ENCODE measurements at regions not wholly inside any gene's neighbourhood (a gene's known extent, or its start where the extent isn't known, plus 50 kb on each side); places are given as distances from the start of the nearest gene placed in this dataset.

- H3K27ac ChIP-seq = no peak overlapping the region
- H3K9me3 ChIP-seq = no peaks in the 10 kb centered on the region
- intact Hi-C loops (cut with DNase I) = no loop called here
- ATAC-seq = no peak
- H3K36me3 ChIP-seq = no peaks in the 10 kb centered on the region
- TF ChIP-seq, protein P1, sequence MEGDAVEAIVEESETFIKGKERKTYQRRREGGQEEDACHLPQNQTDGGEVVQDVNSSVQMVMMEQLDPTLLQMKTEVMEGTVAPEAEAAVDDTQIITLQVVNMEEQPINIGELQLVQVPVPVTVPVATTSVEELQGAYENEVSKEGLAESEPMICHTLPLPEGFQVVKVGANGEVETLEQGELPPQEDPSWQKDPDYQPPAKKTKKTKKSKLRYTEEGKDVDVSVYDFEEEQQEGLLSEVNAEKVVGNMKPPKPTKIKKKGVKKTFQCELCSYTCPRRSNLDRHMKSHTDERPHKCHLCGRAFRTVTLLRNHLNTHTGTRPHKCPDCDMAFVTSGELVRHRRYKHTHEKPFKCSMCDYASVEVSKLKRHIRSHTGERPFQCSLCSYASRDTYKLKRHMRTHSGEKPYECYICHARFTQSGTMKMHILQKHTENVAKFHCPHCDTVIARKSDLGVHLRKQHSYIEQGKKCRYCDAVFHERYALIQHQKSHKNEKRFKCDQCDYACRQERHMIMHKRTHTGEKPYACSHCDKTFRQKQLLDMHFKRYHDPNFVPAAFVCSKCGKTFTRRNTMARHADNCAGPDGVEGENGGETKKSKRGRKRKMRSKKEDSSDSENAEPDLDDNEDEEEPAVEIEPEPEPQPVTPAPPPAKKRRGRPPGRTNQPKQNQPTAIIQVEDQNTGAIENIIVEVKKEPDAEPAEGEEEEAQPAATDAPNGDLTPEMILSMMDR (IDR thresholded peaks at IDR 0.05) = no peak
- H3K4me1 ChIP-seq = no peaks in the 10 kb centered on the region
- no peak for DNase-seq
- H3K27me3 ChIP-seq (ENCODE audit: low read depth) = peaks cover 8% of the 10 kb centered on the region
- no peak overlapping the region for H3K4me3 ChIP-seq
These were observed 128.4 kb downstream of the FOXL1 start for GRCh38 chr16:86706726-86707125.

DNA sequence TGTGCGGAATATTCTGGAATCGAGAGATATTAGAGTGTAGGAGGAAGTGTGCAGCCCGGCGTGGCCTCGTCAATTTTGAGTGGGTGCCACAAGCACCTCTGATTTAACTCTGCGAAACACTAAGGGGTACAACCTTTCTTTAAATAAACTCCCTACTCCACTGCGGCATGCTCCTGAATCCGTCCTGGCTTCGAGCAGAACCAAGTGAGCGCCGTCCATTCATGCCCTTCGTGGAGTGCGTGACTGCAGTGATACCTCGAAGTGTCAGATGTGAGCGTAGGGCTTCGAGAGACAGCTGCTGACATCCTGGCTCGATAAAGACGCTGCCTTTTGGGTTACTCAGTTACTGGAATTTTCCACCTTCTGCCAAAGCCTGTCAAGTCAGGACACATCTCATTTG lies 128.8 kb downstream of the FOXL1 start:
- no peak for ATAC-seq
- TF ChIP-seq, protein P1 (IDR thresholded peaks at IDR 0.05) = no peak
- intact Hi-C loops (cut with DNase I) = no loop called here
- H3K4me1 ChIP-seq = no peaks in the 10 kb centered on the region
- DNase-seq = no peak
- no peaks in the 10 kb centered on the region for H3K36me3 ChIP-seq
- H3K27ac ChIP-seq = no peak overlapping the region
- H3K4me3 ChIP-seq = no peak overlapping the region
- peaks cover 11% of the 10 kb centered on the region for H3K27me3 ChIP-seq (ENCODE audit: low read depth)
- H3K9me3 ChIP-seq = no peaks in the 10 kb centered on the region

GRCh38 chr16:86707581-86707980 lies 129.2 kb downstream of the FOXL1 start:
- no peaks in the 10 kb centered on the region for H3K9me3 ChIP-seq
- intact Hi-C loops (cut with DNase I) = no loop called here
- ATAC-seq = no peak
- no peak overlapping the region for H3K27ac ChIP-seq
- H3K4me3 ChIP-seq = no peak overlapping the region
- TF ChIP-seq, protein P1 (IDR thresholded peaks at IDR 0.05) = no peak
- no peaks in the 10 kb centered on the region for H3K36me3 ChIP-seq
- no peak for DNase-seq
- H3K27me3 ChIP-seq (ENCODE audit: low read depth) = peaks cover 14% of the 10 kb centered on the region
- H3K4me1 ChIP-seq = no peaks in the 10 kb centered on the region

GRCh38 chr16:86708431-86708830 lies 130.1 kb downstream of the FOXL1 start:
- ATAC-seq (no peak), DNase-seq (no peak)
- TF ChIP-seq, protein P1 (IDR thresholded peaks at IDR 0.05) = no peak
- Histone ChIP-seq H3K27ac (no peak overlapping the region), H3K4me3 (no peak overlapping the region), H3K4me1 (no peaks in the 10 kb centered on the region), H3K9me3 (no peaks in the 10 kb centered on the region), H3K36me3 (no peaks in the 10 kb centered on the region), H3K27me3 (ENCODE audit: low read depth) (peaks cover 14% of the 10 kb centered on the region)
- intact Hi-C loops (cut with DNase I) = no loop called here

GRCh38 chr16:86709103-86709502 lies 130.8 kb downstream of the FOXL1 start:
- no peak for ATAC-seq
- peaks cover 14% of the 10 kb centered on the region for H3K27me3 ChIP-seq (ENCODE audit: low read depth)
- DNase-seq = no peak
- TF ChIP-seq, protein P1 (IDR thresholded peaks at IDR 0.05) = no peak
- H3K27ac ChIP-seq = no peak overlapping the region
- no peaks in the 10 kb centered on the region for H3K4me1 ChIP-seq
- H3K9me3 ChIP-seq = no peaks in the 10 kb centered on the region
- no peaks in the 10 kb centered on the region for H3K36me3 ChIP-seq
- no peak overlapping the region for H3K4me3 ChIP-seq
- intact Hi-C loops (cut with DNase I) = no loop called here
